ENCODE measurements at regions not wholly inside any gene's neighbourhood (a gene's known extent, or its start where the extent isn't known, plus 50 kb on each side); places are given as distances from the start of the nearest gene placed in this dataset.

DNA sequence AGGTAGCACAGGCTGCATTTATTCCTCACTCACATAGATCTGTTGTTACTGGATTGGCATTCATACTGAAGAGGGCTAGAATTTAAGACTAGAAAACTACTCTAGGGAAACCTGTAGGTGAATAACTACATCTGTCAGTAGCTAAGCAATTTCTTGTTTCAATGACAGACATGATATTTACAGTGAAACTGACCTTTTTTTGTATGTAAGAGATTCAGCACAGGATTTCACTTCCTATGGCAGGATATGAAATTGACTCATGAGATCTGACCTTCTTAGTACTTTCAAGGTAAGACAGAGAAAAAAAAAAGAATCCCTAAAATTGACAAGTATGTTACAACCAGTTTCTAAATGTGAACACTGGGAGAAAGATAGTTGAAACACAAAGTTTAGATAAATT lies 189.8 kb upstream of the SLC16A7 start:
- H3K9me3 ChIP-seq, result no peaks in the 10 kb centered on the region
- H3K4me1 ChIP-seq, result no peaks in the 10 kb centered on the region
- H3K36me3 ChIP-seq, result no peaks in the 10 kb centered on the region
- TF ChIP-seq, protein P1, sequence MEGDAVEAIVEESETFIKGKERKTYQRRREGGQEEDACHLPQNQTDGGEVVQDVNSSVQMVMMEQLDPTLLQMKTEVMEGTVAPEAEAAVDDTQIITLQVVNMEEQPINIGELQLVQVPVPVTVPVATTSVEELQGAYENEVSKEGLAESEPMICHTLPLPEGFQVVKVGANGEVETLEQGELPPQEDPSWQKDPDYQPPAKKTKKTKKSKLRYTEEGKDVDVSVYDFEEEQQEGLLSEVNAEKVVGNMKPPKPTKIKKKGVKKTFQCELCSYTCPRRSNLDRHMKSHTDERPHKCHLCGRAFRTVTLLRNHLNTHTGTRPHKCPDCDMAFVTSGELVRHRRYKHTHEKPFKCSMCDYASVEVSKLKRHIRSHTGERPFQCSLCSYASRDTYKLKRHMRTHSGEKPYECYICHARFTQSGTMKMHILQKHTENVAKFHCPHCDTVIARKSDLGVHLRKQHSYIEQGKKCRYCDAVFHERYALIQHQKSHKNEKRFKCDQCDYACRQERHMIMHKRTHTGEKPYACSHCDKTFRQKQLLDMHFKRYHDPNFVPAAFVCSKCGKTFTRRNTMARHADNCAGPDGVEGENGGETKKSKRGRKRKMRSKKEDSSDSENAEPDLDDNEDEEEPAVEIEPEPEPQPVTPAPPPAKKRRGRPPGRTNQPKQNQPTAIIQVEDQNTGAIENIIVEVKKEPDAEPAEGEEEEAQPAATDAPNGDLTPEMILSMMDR (IDR thresholded peaks at IDR 0.05), result no peak
- TF ChIP-seq POLR2A (IDR thresholded peaks at IDR 0.05), result no peak
- no peak overlapping the region for H3K4me3 ChIP-seq
- no peaks in the 10 kb centered on the region for H3K27me3 ChIP-seq
- DNase-seq, result no peak
- no peak overlapping the region for H3K27ac ChIP-seq

DNA sequence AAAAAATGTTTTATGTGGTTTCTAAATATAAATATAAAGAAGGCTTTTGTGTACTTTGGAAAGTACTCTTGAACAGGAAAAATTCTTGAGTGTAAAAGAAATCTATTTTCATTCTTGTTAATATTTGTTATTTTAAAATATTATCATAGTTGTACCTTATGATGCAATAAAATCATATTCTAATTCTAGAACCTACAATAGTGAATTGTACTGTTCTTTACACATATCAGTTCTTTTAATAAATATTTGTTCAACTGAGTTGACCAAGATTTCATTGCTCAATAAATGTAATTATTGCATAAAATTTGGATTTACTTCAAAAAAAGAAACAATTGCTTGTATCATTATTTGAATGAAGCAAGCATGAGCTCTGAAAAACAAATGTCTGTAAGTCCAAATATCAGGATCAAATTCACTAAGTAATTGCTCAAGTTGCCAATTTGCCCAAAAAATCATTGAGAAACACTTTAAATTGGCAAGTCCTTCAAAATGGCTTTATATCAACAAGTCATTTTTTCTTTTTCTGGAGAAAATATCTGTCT lies 191.6 kb upstream of the SLC16A7 start:
- TF ChIP-seq POLR2A (IDR thresholded peaks at IDR 0.05), result no peak
- TF ChIP-seq, protein P1 (IDR thresholded peaks at IDR 0.05), result no peak

DNA sequence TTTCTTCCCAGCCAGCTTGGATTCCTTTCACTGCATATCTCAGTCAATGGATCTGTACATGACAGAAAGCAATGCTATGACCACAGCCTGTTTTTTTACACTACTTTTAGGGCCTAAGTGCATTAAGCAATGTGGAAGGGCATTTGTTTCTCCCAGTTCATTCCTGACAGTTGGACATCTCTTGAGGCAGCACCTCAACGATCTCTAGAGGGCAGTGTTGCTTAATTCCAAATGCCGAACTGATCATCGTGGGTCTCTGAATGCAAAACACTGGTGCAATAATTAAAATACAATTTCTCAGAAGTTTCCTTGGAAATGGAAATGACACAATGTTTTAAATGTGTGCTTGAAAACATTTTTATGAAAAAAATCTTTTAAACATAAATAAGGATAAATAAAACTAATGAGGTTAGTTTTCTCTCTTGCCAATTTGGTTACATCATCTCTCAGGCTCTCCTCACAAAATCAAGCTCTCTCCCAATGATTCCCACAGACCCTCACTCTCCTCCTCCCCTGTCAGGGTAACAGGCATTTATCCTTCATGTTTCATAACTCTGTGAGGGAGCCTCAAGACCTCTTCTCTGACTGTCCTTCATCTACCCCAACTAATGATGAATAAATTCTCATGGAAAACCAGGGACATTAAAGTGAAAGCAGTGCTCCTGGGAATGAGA lies 192.4 kb upstream of the SLC16A7 start:
- no peaks in the 10 kb centered on the region for H3K36me3 ChIP-seq
- no peak overlapping the region for H3K27ac ChIP-seq
- H3K4me1 ChIP-seq, result no peaks in the 10 kb centered on the region
- TF ChIP-seq, protein P1 (IDR thresholded peaks at IDR 0.05), result peak; percentile 28 to 68 (median 63)
- no peak for TF ChIP-seq POLR2A (IDR thresholded peaks at IDR 0.05)
- H3K27me3 ChIP-seq, result no peaks in the 10 kb centered on the region
- H3K9me3 ChIP-seq, result no peaks in the 10 kb centered on the region
- peak in 2 of 3 donors; percentile 17 to 64 for DNase-seq
- no peak overlapping the region for H3K4me3 ChIP-seq

More for the DNA sequence above, 191.6 kb upstream of the SLC16A7 start:
- H3K27me3 ChIP-seq, result no peaks in the 10 kb centered on the region
- H3K4me3 ChIP-seq, result no peak overlapping the region
- no peaks in the 10 kb centered on the region for H3K36me3 ChIP-seq
- H3K27ac ChIP-seq, result no peak overlapping the region
- H3K4me1 ChIP-seq, result no peaks in the 10 kb centered on the region
- H3K9me3 ChIP-seq, result no peaks in the 10 kb centered on the region
- DNase-seq, result no peak

DNA sequence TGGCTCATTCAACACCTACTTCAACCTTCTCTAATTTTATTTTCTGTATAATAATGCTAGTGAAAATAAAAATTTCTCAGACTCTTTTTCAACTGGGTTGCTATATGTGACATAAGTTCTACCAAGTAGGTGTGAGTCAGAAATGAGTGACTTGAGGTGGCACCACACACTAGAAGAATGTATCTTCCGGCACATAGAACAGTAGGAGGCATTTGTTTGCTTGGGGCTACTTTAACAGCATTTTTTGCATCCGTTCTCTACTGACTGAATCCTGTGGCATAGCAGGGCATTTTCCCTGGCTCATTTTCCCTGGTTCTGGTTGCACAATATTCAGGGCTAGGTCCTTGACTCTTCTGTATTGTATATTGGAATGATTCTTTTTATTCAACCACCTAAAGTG lies 194.0 kb upstream of the SLC16A7 start:
- H3K27me3 ChIP-seq, result no peaks in the 10 kb centered on the region
- H3K4me1 ChIP-seq, result no peaks in the 10 kb centered on the region
- H3K36me3 ChIP-seq, result no peaks in the 10 kb centered on the region
- H3K9me3 ChIP-seq, result no peaks in the 10 kb centered on the region
- H3K4me3 ChIP-seq, result no peak overlapping the region
- TF ChIP-seq POLR2A (IDR thresholded peaks at IDR 0.05), result no peak
- TF ChIP-seq, protein P1 (IDR thresholded peaks at IDR 0.05), result no peak
- no peak for DNase-seq
- H3K27ac ChIP-seq, result no peak overlapping the region

DNA sequence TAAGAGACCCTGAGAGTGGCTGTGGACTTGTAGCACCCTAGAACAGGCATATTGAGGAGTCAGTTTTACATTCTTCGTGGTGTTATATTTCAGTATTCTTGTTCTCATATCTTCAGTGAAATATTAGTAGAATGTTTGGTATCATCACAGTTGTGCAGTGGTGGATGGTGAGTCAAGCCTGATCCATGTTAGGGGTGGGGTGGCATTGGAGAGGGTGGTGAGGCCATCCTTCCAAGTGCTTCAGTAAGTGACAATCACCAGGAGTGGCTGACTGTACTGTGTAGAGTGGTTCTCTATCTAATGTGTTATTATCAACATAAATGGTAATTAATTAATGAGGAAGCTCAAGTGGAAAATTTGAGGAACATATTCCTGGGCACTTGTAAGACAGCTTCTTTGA lies 197.7 kb upstream of the SLC16A7 start:
- no peaks in the 10 kb centered on the region for H3K27me3 ChIP-seq

More for the DNA sequence above, 197.7 kb upstream of the SLC16A7 start:
- TF ChIP-seq, protein P1 (IDR thresholded peaks at IDR 0.05), result no peak
- TF ChIP-seq POLR2A (IDR thresholded peaks at IDR 0.05), result no peak
- DNase-seq, result no peak
- H3K27ac ChIP-seq, result no peak overlapping the region
- H3K36me3 ChIP-seq, result no peaks in the 10 kb centered on the region
- H3K4me3 ChIP-seq, result no peak overlapping the region
- no peaks in the 10 kb centered on the region for H3K9me3 ChIP-seq
- H3K4me1 ChIP-seq, result no peaks in the 10 kb centered on the region

Data from Peyer's patch (tissue), 4 donors.